Activated naive CD8-positive, alpha-beta T cell treated with anti-CD3 and anti-CD28 coated beads for 36 hours (primary cell): ENCODE measurements at regions not wholly inside any gene's neighbourhood (a gene's known extent, or its start where the extent isn't known, plus 50 kb on each side); places are given as distances from the start of the nearest gene placed in this dataset.

Experiments
- DNase-seq: peaks from one replicate; pipeline ENCODE4 v3.0.0; 2021
- H3K27ac Mint-ChIP-seq: one replicate; pipeline ENCODE4 v1.8.0; 2022; ENCODE audit warnings: mild to moderate bottlenecking, moderate library complexity, mixed read lengths
- H3K27me3 Mint-ChIP-seq: one replicate; pipeline ENCODE4 v1.8.0; 2022; ENCODE audit warnings: mild to moderate bottlenecking, mixed read lengths
- H3K36me3 Mint-ChIP-seq: one replicate; pipeline ENCODE4 v1.8.0; 2021; ENCODE audit warnings: mild to moderate bottlenecking, mixed read lengths
- H3K4me1 Mint-ChIP-seq: one replicate; pipeline ENCODE4 v1.8.0; 2021; ENCODE audit warnings: mixed read lengths
- H3K4me3 Mint-ChIP-seq: one replicate; pipeline ENCODE4 v1.8.0; 2022; ENCODE audit warnings: mild to moderate bottlenecking, moderate library complexity, mixed read lengths
- H3K9me3 Mint-ChIP-seq: one replicate; pipeline ENCODE4 v1.8.0; 2022; ENCODE audit warnings: mixed read lengths

DNA sequence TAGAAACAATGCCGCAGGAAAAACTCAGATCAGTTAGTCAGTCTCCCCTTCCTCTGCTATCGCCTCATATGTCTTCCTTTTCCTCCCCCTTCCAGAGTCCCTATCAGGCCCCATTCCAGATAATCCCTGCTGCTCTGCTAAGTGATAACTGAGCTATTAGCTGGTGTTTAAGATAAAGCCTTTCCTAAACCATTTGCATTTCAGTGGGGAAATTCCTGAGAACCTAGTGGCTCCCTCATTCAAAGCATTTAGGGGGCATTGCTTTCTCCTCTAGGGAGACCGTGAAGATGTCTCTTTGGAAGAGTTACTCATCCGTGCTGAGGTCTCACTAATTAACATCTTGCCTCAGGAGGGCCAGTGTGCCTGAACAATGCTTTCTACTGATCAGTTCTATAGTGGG is 401.6 kb downstream of the NPIPA7 start:
- Mint-ChIP-seq H3K27me3 (peaks cover 22% of the 10 kb centered on the region), H3K27ac (no peak overlapping the region), H3K4me1 (no peaks in the 10 kb centered on the region), H3K36me3 (no peaks in the 10 kb centered on the region), H3K9me3 (no peaks in the 10 kb centered on the region), H3K4me3 (no peak overlapping the region)
- DNase-seq: no peak

DNA sequence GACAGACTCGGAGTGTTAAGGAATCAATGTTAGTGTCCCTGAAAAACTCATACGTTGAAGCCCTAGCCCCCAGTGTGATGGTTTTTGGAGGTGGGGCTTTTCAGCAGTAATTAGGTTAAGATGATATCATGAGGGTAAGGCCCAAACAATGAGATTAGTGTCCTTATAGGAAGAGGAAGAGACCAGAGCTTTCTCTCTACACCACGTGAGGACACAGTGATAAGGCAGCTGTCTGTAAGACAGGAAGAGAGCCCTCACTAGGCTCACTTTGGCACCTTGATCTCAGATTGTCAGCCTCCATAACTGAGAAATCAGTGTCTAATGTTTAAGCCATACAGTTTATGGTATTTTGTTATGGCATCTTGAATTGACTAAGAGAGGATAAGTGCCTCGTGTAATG is 403.2 kb downstream of the NPIPA7 start:
- Mint-ChIP-seq H3K4me3 (no peak overlapping the region), H3K27ac (no peak overlapping the region), H3K27me3 (peaks cover 12% of the 10 kb centered on the region), H3K36me3 (no peaks in the 10 kb centered on the region), H3K9me3 (no peaks in the 10 kb centered on the region), H3K4me1 (no peaks in the 10 kb centered on the region)
- no peak for DNase-seq

DNA sequence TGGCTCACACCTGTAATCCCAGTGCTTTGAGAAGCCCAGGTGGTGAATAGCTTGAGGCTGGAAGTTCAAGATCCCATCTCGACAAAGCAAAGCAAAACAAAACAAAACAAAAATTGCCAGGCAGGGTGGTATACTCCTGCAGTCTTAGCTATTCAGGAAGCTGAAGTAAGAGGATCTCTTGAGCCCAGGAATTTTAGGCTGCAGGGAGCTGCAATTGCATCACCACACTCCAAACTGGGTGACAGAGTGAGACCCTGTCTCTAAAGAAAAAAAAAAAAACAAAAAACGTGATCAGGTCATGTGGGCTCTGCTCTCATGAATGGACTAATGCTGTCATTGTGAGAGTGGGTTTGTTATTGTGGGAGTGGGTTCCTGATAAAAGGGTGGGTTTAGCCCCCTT is 409.1 kb downstream of the NPIPA7 start:
- Mint-ChIP-seq H3K4me1 (no peaks in the 10 kb centered on the region), H3K27ac (no peak overlapping the region), H3K36me3 (no peaks in the 10 kb centered on the region), H3K4me3 (no peak overlapping the region), H3K9me3 (peaks cover 7% of the 10 kb centered on the region), H3K27me3 (peaks cover 5% of the 10 kb centered on the region)
- DNase-seq: no peak

DNA sequence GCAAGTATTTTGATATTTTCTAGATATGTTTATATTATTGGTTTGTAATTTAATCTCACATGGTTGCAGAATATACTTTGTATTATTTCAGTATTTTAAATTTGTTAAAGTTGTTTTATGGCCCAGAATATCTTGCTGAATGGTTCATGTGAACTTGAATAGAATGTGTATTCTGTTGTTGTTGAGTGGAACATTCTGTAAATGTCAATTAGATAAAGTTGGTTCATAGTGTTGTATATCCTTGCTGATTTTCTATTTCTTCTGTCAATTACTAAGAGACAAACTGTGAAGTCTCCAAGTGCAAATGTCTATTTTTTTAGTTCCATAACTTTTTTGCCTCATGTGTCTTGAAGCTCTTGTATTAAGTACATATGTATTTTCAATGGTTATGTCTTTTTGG is 411.7 kb downstream of the NPIPA7 start:
- Mint-ChIP-seq H3K4me3 (no peak overlapping the region), H3K27ac (no peak overlapping the region), H3K36me3 (no peaks in the 10 kb centered on the region), H3K4me1 (no peaks in the 10 kb centered on the region), H3K9me3 (peaks cover 7% of the 10 kb centered on the region), H3K27me3 (peaks cover 13% of the 10 kb centered on the region)
- DNase-seq: no peak

DNA sequence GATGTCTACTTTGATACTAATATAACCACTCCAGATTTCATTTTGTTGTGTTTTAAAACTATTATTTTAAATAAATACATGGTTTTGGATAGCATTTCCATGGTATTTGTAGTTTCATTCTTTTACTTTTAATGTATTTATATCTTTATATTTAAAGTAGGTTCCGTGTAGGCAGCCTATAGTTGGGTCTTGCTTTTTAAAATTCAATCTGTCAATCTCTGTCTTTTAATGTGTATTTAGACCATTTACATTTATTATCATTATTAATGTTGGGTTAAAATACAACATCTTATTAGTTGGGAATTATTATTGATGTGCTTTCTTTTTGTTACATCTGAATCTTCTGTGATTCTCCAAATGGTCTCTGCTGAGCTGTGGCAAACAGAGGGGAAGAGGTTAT is 412.1 kb downstream of the NPIPA7 start:
- peaks cover 13% of the 10 kb centered on the region for H3K27me3 Mint-ChIP-seq
- no peak for DNase-seq
- no peak overlapping the region for H3K4me3 Mint-ChIP-seq
- no peaks in the 10 kb centered on the region for H3K36me3 Mint-ChIP-seq
- H3K4me1 Mint-ChIP-seq: no peaks in the 10 kb centered on the region
- no peak overlapping the region for H3K27ac Mint-ChIP-seq
- H3K9me3 Mint-ChIP-seq: peaks cover 7% of the 10 kb centered on the region

DNA sequence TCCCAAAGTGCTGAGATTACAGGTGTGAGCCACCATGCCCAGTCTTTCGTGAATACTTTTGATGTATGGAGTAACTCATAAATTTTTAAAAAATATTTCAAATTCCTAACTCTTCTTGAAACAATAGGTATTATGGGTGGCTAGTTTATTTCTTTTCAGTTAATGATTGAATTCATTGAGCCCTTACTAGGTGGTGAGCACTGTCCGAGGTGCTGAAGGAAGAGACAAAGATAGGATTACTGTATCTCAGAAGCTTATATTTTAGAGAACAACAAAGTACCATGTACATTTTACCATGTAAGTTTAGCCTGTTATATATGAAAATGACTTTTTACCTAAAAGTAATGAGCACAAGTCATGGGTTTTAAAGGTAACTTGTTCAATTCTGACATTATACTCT is 418.3 kb downstream of the NPIPA7 start:
- H3K27me3 Mint-ChIP-seq: peaks cover 26% of the 10 kb centered on the region
- no peak overlapping the region for H3K4me3 Mint-ChIP-seq

DNA sequence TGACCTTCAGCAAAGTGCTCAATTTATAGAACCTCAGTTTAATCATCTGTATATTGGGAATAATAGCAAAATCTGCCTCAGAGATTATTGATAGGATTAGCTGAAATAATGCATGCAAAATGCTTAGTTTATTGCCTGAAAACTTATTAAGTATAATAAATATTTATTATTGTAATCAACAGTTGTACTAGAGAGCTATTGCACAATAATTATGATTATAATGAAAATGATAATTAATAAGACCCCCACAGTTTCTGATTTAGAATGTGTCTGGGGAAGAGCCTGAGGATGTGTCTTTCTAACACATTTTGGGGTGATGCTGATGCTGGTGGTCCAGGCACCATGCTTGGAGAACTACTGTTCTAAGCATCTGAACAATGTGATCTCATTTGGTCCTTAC is 419.6 kb downstream of the NPIPA7 start:
- no peaks in the 10 kb centered on the region for H3K4me1 Mint-ChIP-seq
- no peaks in the 10 kb centered on the region for H3K9me3 Mint-ChIP-seq
- H3K27me3 Mint-ChIP-seq: peaks cover 29% of the 10 kb centered on the region
- H3K36me3 Mint-ChIP-seq: no peaks in the 10 kb centered on the region
- DNase-seq: no peak
- no peak overlapping the region for H3K4me3 Mint-ChIP-seq
- no peak overlapping the region for H3K27ac Mint-ChIP-seq

More for the DNA sequence above, 418.3 kb downstream of the NPIPA7 start:
- no peaks in the 10 kb centered on the region for H3K4me1 Mint-ChIP-seq
- H3K9me3 Mint-ChIP-seq: no peaks in the 10 kb centered on the region
- H3K36me3 Mint-ChIP-seq: no peaks in the 10 kb centered on the region
- no peak overlapping the region for H3K27ac Mint-ChIP-seq
- no peak for DNase-seq

DNA sequence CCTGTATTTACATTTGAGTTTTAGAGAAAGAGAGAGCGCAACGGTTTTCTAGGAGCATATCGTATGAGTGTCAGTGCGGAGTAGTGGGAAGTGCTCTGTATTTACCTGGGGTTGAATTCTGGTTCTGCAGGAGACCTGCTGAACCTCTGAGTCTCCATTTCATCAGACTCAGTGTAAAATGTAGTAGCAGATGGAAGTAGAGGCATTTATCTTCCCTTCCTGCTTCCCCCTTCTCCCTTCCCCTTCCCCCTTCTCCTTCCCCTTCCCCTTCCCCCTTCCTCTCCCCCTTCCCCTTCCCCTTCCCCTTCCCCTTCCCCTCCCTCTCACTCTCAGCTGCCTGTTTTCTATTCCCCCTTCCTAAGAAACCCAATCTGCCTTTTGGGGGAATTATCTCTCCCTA is 426.9 kb downstream of the NPIPA7 start:
- peaks cover 23% of the 10 kb centered on the region for H3K27me3 Mint-ChIP-seq
- H3K9me3 Mint-ChIP-seq: no peaks in the 10 kb centered on the region
- no peak overlapping the region for H3K27ac Mint-ChIP-seq
- no peaks in the 10 kb centered on the region for H3K36me3 Mint-ChIP-seq
- DNase-seq: no peak
- H3K4me3 Mint-ChIP-seq: no peak overlapping the region
- H3K4me1 Mint-ChIP-seq: no peaks in the 10 kb centered on the region

DNA sequence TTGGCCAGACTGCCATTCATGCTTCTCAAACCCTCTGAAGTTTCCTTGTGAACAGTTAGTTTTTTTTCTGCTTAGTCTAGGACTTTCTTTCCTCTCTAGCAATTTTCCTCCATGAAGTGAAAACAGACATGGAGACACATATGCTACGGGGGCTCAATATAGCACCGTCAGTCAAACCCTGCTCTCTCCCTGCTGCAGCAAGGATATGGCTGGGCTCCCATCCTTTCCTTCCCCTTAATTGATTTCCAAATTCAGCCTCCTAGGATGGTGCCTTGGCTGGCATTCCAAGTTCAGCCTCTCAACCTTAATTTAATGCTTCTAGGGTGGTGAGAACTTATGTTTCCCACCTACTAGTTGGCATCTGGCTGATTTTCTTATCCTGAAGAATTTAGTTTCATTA is 436.7 kb downstream of the NPIPA7 start:
- Mint-ChIP-seq H3K4me1 (no peaks in the 10 kb centered on the region), H3K27me3 (peaks cover 17% of the 10 kb centered on the region), H3K27ac (no peak overlapping the region), H3K4me3 (no peak overlapping the region), H3K36me3 (peaks cover 2% of the 10 kb centered on the region), H3K9me3 (peaks cover 10% of the 10 kb centered on the region)
- no peak for DNase-seq

DNA sequence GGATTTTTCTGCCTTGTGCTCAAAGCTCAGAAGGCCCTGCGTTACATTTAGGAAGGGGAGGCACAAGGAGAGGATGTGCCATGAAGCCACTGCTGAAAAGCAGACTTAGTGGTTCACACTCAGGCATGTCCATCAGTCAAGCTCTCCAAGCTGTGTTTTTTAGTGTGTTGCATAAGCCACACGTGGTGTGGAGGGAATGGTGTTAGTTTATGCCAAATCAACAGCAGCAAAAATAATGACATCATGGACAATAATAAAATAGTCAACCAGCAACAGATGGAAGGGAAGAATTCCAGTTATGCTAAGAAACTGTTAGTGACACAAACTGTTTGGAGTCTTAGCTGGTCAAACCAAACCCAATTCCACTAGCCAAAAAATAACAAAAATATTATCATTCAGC is 438.3 kb downstream of the NPIPA7 start:
- H3K4me3 Mint-ChIP-seq: no peak overlapping the region
- H3K9me3 Mint-ChIP-seq: peaks cover 21% of the 10 kb centered on the region
- H3K27ac Mint-ChIP-seq: no peak overlapping the region
- H3K36me3 Mint-ChIP-seq: peaks cover 2% of the 10 kb centered on the region
- no peaks in the 10 kb centered on the region for H3K4me1 Mint-ChIP-seq
- no peak for DNase-seq
- peaks cover 11% of the 10 kb centered on the region for H3K27me3 Mint-ChIP-seq

DNA sequence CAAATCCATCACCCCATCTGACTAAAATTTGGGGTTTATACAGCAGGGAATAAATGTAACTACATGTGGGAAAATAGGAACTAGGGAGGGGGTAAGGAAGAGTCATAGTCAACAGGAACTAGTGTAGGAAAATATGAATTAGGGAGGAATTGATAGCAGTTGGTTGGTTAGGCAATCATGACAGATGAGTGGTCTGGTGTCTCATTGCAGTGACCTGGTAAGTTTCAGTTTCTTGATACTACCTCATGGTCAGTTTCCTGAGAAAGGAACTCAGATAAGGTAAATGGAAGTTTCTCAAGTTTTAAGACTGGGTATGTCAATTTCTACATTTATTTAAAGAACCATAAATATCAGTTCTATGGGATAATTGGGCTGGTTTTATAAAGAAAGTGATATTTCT is 442.3 kb downstream of the NPIPA7 start:
- no peak for DNase-seq
- H3K27me3 Mint-ChIP-seq: peaks cover 7% of the 10 kb centered on the region
- no peaks in the 10 kb centered on the region for H3K4me1 Mint-ChIP-seq
- peaks cover 25% of the 10 kb centered on the region for H3K9me3 Mint-ChIP-seq
- no peak overlapping the region for H3K4me3 Mint-ChIP-seq
- peaks cover 2% of the 10 kb centered on the region for H3K36me3 Mint-ChIP-seq
- H3K27ac Mint-ChIP-seq: no peak overlapping the region

DNA sequence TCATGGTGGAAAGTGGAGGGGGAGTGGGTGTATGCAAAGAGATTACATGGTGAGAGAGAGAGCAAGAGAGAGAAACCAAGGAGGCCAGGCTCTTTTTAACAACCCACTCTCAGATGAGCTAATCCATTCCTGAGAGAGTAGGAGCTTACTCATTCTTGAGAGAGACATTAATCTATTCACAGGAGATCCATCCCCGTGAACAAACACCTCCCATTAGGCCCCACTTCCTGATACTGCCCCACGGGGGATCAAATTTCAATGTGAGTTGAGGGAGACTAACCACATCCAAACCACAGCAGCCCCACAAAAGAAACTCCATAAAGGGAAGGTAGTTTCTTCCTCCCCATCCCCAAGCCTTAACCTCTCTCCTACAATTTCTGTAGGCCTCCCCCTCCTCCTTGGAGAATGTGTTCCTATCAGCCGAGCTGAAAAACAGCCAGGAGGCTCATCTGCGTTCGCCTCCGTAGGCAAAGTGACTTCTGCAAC is 450.0 kb downstream of the NPIPA7 start:
- Mint-ChIP-seq H3K4me1 (no peaks in the 10 kb centered on the region), H3K4me3 (no peak overlapping the region), H3K9me3 (no peaks in the 10 kb centered on the region), H3K27ac (no peak overlapping the region), H3K27me3 (peaks cover 17% of the 10 kb centered on the region), H3K36me3 (no peaks in the 10 kb centered on the region)
- DNase-seq: no peak

DNA sequence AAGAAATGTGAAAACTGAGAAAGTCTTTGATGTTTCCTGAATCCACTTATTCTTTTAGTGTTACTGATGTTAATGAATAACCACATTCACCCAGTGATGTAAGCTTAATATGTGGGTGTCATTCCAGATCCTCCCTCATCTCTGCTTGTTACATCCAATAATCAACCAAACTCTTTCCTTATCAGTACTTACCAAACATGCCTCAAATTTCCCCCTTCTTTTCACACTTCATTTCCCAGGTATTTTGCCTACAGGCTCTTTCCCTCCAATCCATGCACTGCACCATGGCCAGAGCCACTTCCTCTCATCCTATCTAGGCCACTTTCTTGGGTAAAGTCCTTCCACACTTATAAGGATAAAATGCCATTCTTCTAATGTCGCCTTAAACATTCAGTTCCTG is 451.5 kb downstream of the NPIPA7 start:
- Mint-ChIP-seq H3K4me1 (no peaks in the 10 kb centered on the region), H3K9me3 (no peaks in the 10 kb centered on the region), H3K27me3 (peaks cover 17% of the 10 kb centered on the region), H3K4me3 (no peak overlapping the region), H3K36me3 (no peaks in the 10 kb centered on the region), H3K27ac (no peak overlapping the region)
- DNase-seq: no peak

DNA sequence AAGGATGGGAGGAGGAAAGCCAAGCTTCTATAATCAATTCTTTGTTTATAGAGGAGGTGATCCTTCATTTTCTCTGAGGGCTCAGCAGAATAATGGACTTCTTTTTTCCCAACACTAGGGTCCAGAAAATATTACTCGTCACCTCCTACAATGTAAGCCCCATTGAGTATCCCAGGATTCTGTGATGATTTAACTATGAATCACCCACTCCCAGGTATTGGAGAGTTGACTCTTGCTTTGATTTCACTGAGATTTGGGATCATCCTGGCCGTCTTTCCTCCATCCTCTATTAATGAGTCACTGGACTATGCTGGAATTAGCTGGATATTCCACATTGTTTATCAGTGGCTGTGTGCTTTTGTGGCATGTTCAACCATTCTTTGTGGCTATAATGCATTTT is 452.0 kb downstream of the NPIPA7 start:
- H3K36me3 Mint-ChIP-seq: no peaks in the 10 kb centered on the region
- DNase-seq: no peak
- H3K4me3 Mint-ChIP-seq: no peak overlapping the region
- peaks cover 17% of the 10 kb centered on the region for H3K27me3 Mint-ChIP-seq
- no peaks in the 10 kb centered on the region for H3K4me1 Mint-ChIP-seq
- no peaks in the 10 kb centered on the region for H3K9me3 Mint-ChIP-seq
- H3K27ac Mint-ChIP-seq: no peak overlapping the region

DNA sequence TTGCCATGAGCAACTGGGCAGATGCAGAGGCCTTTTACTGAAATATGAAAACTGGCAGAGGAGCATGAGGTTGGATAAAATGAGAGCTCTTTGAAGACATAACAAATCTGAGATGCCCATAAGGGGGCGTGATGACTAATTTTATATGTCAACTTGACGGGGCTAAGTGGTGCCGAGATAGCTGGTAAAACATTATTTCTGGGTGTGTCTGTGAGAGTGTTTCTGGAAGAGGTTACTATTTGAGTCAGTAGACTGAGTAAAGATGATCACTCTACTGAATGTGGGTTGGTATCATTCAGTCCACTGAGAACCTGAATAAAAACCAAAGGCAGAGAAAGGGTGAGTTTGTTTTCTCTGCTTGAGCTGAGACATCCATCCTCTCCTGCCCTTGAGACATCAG is 454.2 kb downstream of the NPIPA7 start:
- Mint-ChIP-seq H3K9me3 (no peaks in the 10 kb centered on the region), H3K27me3 (peaks cover 11% of the 10 kb centered on the region), H3K4me1 (no peaks in the 10 kb centered on the region), H3K27ac (no peak overlapping the region), H3K4me3 (no peak overlapping the region), H3K36me3 (no peaks in the 10 kb centered on the region)
- DNase-seq: no peak

DNA sequence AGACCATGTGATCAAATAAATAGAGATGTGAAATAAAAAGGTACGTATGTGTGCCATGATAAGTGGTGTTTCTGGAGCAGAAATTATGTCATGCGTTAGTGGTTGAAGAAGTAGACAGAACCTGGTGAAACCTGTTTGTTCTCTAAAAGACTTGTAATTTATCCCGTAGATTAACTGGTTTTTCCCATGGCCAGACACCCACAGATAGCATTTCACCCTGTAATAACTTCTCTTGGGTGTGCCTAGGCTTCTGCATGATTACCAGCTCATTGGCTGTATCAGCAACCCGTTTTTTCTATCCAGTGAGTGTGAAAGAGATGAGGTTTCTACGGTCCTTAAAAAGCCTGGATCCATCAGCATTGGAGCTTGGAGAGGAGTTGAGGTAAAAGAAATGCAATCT is 471.3 kb downstream of the NPIPA7 start:
- Mint-ChIP-seq H3K27ac (no peak overlapping the region), H3K9me3 (peaks cover 2% of the 10 kb centered on the region), H3K27me3 (peaks cover 22% of the 10 kb centered on the region), H3K4me3 (no peak overlapping the region), H3K4me1 (no peaks in the 10 kb centered on the region), H3K36me3 (no peaks in the 10 kb centered on the region)
- no peak for DNase-seq

DNA sequence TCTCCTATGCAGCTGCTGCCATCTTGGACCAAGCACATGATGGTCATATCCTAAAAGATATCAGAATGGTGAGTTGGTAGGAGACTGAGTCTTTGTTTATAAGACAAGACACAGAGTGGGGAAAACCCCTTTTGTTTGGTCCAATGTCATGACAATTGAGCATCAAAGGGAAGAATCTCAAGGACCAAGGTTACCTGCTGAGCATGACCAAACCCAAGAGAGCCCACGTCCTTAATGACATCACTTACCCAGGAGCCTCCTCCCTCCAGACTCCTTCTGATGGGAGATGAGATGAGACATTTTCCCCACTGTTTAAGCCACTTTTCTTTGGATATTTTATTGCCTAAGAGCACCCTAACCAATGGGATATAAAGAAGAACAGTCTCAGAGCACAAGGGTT is 478.1 kb downstream of the NPIPA7 start:
- no peak overlapping the region for H3K4me3 Mint-ChIP-seq
- no peak overlapping the region for H3K27ac Mint-ChIP-seq
- no peaks in the 10 kb centered on the region for H3K9me3 Mint-ChIP-seq
- no peaks in the 10 kb centered on the region for H3K4me1 Mint-ChIP-seq
- peaks cover 12% of the 10 kb centered on the region for H3K27me3 Mint-ChIP-seq
- DNase-seq: no peak
- H3K36me3 Mint-ChIP-seq: no peaks in the 10 kb centered on the region
